Uterus (tissue), 3 donors: ENCODE measurements at regions not wholly inside any gene's neighbourhood (a gene's known extent, or its start where the extent isn't known, plus 50 kb on each side); places are given as distances from the start of the nearest gene placed in this dataset.

Experiments used
- DNase-seq, 2 donors: peaks; one replicate each; pipeline ENCODE4 v3.0.0-alpha.2; 2019 to 2020
- H3K27ac ChIP-seq, 2 donors: fragments of 200-600 bp; sonication (generic); 1 replicate in 1 of 2; 2 replicates in 1 of 2; pipeline ENCODE4 v1.5.1; 2016 to 2018
- H3K27me3 ChIP-seq, 2 donors: fragments of 200-600 bp; sonication (generic); one replicate each; pipeline ENCODE4 v1.5.1; 2018 to 2019; ENCODE audit warnings: control low read depth in 1 of 2
- H3K36me3 ChIP-seq, 2 donors: fragments of 200-600 bp; sonication (generic); one replicate each; pipeline ENCODE4 v1.5.1; 2019; ENCODE audit warnings: control low read depth in 1 of 2
- H3K4me1 ChIP-seq, 2 donors: fragments of 200-600 bp; sonication (generic); one replicate each; pipeline ENCODE4 v1.5.1; 2018 to 2019; ENCODE audit warnings: control low read depth in 1 of 2
- H3K4me3 ChIP-seq, 2 donors: fragments of 200-600 bp; sonication (generic); 1 replicate in 1 of 2; 2 replicates in 1 of 2; pipeline ENCODE4 v1.5.1; 2018 to 2019; ENCODE audit warnings: mild to moderate bottlenecking in 1 of 2
- H3K9me3 ChIP-seq, 2 donors: fragments of 200-600 bp; sonication (generic); one replicate each; pipeline ENCODE4 v1.5.1; 2019; ENCODE audit warnings: control low read depth in 1 of 2
- CTCF ChIP-seq, 4 experiments: fragments of 200-600 bp in 2 of 4; fragments of 450-650 bp in 2 of 4; sonication (generic) in 2 of 4; IDR thresholded peaks; one replicate each; pipeline ENCODE4 v1.5.1; 2016 to 2019; ENCODE audit warnings: antibody characterized with exemption in 4 of 4, mild to moderate bottlenecking in 2 of 4, moderate library complexity in 1 of 4
- POLR2A ChIP-seq, 2 donors: fragments of 450-650 bp; IDR thresholded peaks; one replicate each; pipeline ENCODE4 v1.6.1; 2016; ENCODE audit warnings: antibody characterized with exemption in 2 of 2, mild to moderate bottlenecking in 1 of 2, moderate library complexity in 1 of 2
- intact Hi-C: fragments of 100-400 bp; cut with DNase I; formaldehyde crosslinking; loops from one replicate; pipeline ENCODE4 v1.15.1; 2023; ENCODE audit warnings: low total_unique reads
- donor health status: DM: yes; HTN: yes; CAD: no.

- no peak overlapping the region for H3K4me3 ChIP-seq
- H3K27me3 ChIP-seq: no peaks in the 10 kb centered on the region
- TF ChIP-seq CTCF (IDR thresholded peaks at IDR 0.05): no peak
- TF ChIP-seq POLR2A (IDR thresholded peaks at IDR 0.05): no peak
- no peak for DNase-seq
- H3K36me3 ChIP-seq: no peaks in the 10 kb centered on the region
- H3K4me1 ChIP-seq: no peaks in the 10 kb centered on the region
- no peaks in the 10 kb centered on the region for H3K9me3 ChIP-seq
- intact Hi-C loops: no loop called here
- H3K27ac ChIP-seq: no peak overlapping the region
Observed at GRCh38 chr7:12759151-12759550, 71.7 kb downstream of the ARL4A start.

- Histone ChIP-seq H3K27me3 (no peaks in the 10 kb centered on the region), H3K9me3 (no peaks in the 10 kb centered on the region), H3K4me1 (no peaks in the 10 kb centered on the region), H3K27ac (no peak overlapping the region), H3K4me3 (no peak overlapping the region), H3K36me3 (no peaks in the 10 kb centered on the region)
- intact Hi-C loops: no loop called here
- no peak for DNase-seq
- no peak for TF ChIP-seq CTCF (IDR thresholded peaks at IDR 0.05)
- no peak for TF ChIP-seq POLR2A (IDR thresholded peaks at IDR 0.05)
Observed at GRCh38 chr7:12761111-12761510, 73.7 kb downstream of the ARL4A start.

- no peaks in the 10 kb centered on the region for H3K27me3 ChIP-seq
- H3K27ac ChIP-seq: no peak overlapping the region
- no peaks in the 10 kb centered on the region for H3K36me3 ChIP-seq
- no peaks in the 10 kb centered on the region for H3K9me3 ChIP-seq
- no peak for DNase-seq
- no peak overlapping the region for H3K4me3 ChIP-seq
- intact Hi-C loops: no loop called here
- TF ChIP-seq CTCF (IDR thresholded peaks at IDR 0.05) (no peak), POLR2A (IDR thresholded peaks at IDR 0.05) (no peak)
- no peaks in the 10 kb centered on the region for H3K4me1 ChIP-seq
Observed at GRCh38 chr7:12761691-12762090, 74.3 kb downstream of the ARL4A start.

GRCh38 chr7:12764458-12764891 is 77.0 kb downstream of the ARL4A start:
- intact Hi-C loops: no loop called here
- H3K4me3 ChIP-seq: no peak overlapping the region
- H3K27ac ChIP-seq: no peak overlapping the region
- no peaks in the 10 kb centered on the region for H3K36me3 ChIP-seq
- DNase-seq: no peak
- no peaks in the 10 kb centered on the region for H3K9me3 ChIP-seq
- no peaks in the 10 kb centered on the region for H3K4me1 ChIP-seq
- TF ChIP-seq POLR2A (IDR thresholded peaks at IDR 0.05): no peak
- no peak for TF ChIP-seq CTCF (IDR thresholded peaks at IDR 0.05)
- no peaks in the 10 kb centered on the region for H3K27me3 ChIP-seq

GRCh38 chr7:12765431-12766100 is 78.1 kb downstream of the ARL4A start:
- TF ChIP-seq CTCF (IDR thresholded peaks at IDR 0.05) (no peak), POLR2A (IDR thresholded peaks at IDR 0.05) (no peak)
- Histone ChIP-seq H3K27me3 (no peaks in the 10 kb centered on the region), H3K4me3 (no peak overlapping the region), H3K36me3 (no peaks in the 10 kb centered on the region), H3K27ac (no peak overlapping the region), H3K4me1 (peaks cover 0 to under 1% of the 10 kb centered on the region in 2 donors), H3K9me3 (no peaks in the 10 kb centered on the region)
- intact Hi-C loops: no loop called here
- no peak for DNase-seq
